Hepatocyte (in vitro differentiated cells): ENCODE measurements at regions not wholly inside any gene's neighbourhood (a gene's known extent, or its start where the extent isn't known, plus 50 kb on each side); places are given as distances from the start of the nearest gene placed in this dataset.

ENCODE experiments used
- CTCF ChIP-seq: fragments of 200-600 bp; sonication (generic); IDR thresholded peaks from 2 replicates; pipeline ENCODE4 v1.5.1; 2016; ENCODE audit warnings: antibody characterized with exemption, mild to moderate bottlenecking; ENCODE audit not compliant: poor library complexity
- EZH2 ChIP-seq: fragments of 200-600 bp; sonication (generic); IDR thresholded peaks from 2 replicates; pipeline ENCODE4 v1.6.1; 2016; ENCODE audit warnings: antibody characterized with exemption, mild to moderate bottlenecking, borderline replicate concordance

GRCh38 chr2:34414856-34415255, 815.8 kb upstream of the FAM98A start:
- no peak for TF ChIP-seq CTCF
- no peak for TF ChIP-seq EZH2
